Activated CD4-positive, alpha-beta T cell treated with anti-CD3 and anti-CD28 coated beads, Interleukin-10, Interleukin-2, amounts not matched to agents 100 ng/mL and 50 ng/mL, durations not matched to agents 16 hours and 8 hours (primary cell): ENCODE measurements at regions not wholly inside any gene's neighbourhood (a gene's known extent, or its start where the extent isn't known, plus 50 kb on each side); places are given as distances from the start of the nearest gene placed in this dataset.
A peak's percentile ranks its signal among the peaks of the same experiment; 100 is the strongest.
"Not testable (repeated sequence)": the region's sequence is repeated elsewhere in the genome, so short reads cannot be mapped to it uniquely, and the experiment has no call there.

Experiments
- DNase-seq: peaks from one replicate; pipeline ENCODE4 v3.0.0-alpha.2; 2020

GRCh38 chr2:107657049-107657448 lies 169.6 kb upstream of the RGPD4 start:
- DNase-seq, result no peak

DNA sequence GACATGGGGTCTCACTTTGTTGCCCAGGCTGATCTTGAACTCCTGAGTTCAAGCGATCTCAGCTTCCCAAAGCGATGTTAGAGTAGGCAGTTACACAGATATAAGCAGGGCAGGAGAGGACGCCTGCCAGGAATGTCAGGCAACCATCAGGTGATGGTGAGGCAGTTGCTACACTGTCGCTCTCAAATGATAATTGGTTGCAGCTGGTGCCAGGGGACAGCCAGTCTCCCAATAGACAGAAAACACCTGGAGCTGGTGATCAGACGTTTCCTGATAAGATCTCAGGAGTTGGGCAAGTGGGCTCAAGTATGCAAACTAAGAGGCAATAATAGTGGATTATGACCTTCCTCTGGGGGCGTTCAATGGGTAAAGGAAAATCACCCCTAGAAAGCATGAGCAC lies 163.1 kb upstream of the RGPD4 start:
- DNase-seq, result no peak

DNA sequence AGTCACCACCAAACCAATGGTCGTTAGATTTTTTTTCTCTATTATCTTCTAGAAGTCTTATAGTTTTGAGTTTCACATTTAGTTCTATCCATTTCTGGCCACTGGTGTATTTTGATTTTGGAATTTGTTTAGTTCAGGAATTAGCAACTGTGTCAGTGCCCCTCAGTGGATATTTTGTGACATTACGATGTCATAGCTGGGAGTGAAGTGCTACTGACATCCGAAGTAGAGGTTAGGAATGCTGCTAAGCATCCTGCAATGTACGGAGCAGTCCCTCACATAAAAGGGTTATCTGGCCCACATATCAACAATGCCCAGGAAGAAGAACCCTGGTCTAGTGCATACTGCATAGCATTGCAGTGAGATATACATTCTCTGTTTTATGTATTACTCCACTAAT lies 157.4 kb upstream of the RGPD4 start:
- DNase-seq, result no peak

- DNase-seq, result no peak
These were observed 144.8 kb upstream of the RGPD4 start for GRCh38 chr2:107681936-107682335.

DNA sequence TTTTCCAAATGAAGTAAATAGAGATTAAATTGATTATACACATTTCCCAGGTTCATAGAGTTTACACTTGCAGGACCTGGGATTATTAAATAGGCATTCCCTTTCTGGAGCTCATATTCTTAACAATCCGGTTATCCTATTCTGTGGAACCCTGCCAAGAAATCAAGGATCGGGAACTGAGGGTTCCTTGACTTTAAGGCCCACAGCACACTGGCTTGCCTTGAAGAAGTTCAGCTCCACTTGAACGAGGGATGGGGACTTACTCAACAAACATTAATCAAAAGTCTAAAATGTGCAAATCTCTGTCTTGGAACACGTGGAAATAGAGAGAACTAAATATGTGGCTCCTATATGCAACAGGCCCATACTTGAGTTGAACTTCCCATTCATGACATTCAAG lies 142.3 kb upstream of the RGPD4 start:
- DNase-seq, result no peak

- no peak for DNase-seq
These were observed 141.2 kb upstream of the RGPD4 start for GRCh38 chr2:107685421-107685986.

- DNase-seq, result no peak
These were observed 139.6 kb upstream of the RGPD4 start for GRCh38 chr2:107687073-107687472.

DNA sequence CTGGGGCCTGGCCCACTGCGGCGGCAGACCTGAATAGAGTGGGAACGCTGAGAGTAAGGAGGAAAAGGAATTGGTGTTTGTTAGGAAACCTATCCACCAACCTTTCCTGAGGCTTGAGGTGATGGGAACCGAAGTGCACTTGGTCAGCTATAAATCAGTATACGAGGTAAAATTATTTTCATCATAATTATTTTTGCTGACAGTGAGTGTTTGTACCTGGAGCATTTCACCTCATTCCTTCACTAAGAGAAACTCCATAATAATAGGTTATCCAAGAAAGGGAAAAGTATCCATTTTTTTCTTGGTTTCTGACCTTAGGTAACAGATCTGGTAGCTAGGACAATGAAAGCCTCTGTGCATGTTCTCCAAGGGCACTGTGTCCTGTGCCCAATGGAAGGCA lies 138.6 kb upstream of the RGPD4 start:
- DNase-seq, result no peak

DNA sequence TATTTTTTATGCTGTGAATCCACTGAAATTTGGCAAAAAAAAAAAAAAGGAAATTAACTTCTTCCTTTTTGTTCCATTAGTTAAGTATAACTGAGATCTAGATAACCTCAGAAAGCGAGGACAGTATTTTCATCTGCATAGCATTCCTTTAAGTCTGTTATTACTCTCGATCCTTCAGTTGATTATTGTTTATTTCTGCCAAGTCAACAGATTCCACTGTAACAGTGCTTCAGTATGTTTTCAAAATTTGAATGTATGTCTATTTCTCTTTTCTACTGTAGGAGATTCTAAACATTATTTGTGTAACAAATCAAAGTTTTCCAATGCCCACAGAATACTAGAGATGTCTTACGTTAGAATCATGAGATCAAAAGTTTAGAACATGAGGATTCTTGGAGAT lies 133.1 kb upstream of the RGPD4 start:
- no peak for DNase-seq

GRCh38 chr2:107694667-107695066 lies 132.0 kb upstream of the RGPD4 start:
- no peak for DNase-seq

DNA sequence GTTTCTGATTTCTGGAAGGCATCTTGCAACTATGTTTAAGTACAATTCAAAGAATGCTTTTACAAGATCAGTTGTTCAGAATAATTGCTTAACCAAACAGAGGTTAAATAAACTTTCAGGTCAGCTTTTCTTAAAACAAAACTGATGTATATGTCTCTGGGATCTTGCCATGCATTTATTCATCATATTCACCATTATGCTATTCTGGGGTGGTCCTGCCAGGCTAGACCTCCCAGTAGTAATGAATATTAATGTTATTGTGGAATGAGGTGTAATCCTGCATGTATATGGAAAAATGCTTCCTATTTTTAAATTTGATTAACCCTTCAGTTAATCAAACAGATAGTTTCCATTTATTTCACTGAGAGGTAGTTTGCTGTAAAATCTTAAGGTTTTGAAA lies 129.3 kb upstream of the RGPD4 start:
- DNase-seq, result no peak

DNA sequence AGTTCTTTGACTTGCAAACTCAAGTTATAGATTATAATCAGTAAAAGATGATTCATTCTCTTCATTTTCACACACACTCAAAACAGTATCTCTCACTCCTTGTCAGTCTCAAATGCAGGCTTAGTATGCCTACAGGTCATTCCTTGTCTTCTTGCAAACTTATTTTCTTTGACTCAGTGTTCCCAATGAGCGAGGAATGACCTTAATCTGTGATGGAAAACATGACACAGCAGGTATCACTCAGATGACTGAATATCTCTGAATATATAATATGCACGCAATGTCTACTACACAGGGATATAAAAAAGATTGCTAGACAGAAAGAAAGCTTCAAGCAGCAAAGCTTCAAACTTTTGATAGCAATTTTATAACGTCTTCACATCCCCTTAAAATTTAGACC lies 127.8 kb upstream of the RGPD4 start:
- DNase-seq, result no peak

- no peak for DNase-seq
These were observed 126.6 kb upstream of the RGPD4 start for GRCh38 chr2:107700073-107700472.

GRCh38 chr2:107711941-107712340 lies 114.8 kb upstream of the RGPD4 start:
- no peak for DNase-seq

GRCh38 chr2:107712857-107713256 lies 113.8 kb upstream of the RGPD4 start:
- peak; percentile 1 for DNase-seq

GRCh38 chr2:107717661-107718060 lies 109.0 kb upstream of the RGPD4 start:
- no peak for DNase-seq

DNA sequence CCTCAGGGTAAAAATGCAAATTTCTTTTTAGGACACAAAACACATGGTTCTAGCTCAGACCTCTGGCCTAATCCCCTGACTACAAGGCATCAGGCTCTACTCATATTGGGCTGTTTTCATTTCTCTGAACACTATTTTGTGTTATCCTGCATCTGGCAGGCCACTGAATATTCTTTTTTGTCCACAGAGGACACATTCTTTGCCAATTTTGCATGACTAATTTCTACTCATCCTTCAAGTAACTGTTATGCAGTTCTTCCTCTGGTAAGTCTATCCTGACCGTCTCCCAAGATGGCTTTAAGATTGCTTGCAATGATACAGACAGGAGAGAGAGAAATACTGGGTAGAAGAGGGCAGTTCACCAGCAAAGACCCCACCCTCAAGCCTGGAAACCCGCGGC lies 107.6 kb upstream of the RGPD4 start:
- no peak for DNase-seq

DNA sequence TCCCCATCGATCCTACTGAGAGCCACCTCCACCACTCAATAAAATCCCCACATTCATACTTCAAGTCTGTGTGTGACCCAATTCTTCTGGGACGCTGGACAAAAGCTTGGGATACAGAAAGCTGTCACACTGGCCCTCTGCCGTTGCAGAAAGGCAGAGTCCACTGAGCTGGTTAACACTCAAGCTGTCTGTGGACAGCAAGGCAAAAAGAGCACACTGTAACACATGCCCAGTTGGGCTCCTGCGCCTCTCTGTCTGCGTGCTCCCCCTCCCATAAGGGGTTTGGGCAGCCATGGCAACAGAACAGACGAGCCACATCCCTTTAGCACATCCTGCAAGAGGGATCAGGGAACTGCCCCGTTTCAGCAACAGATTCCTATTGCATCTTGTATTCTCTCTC lies 106.9 kb upstream of the RGPD4 start:
- no peak for DNase-seq

GRCh38 chr2:107721178-107721577 lies 105.5 kb upstream of the RGPD4 start:
- no peak for DNase-seq

DNA sequence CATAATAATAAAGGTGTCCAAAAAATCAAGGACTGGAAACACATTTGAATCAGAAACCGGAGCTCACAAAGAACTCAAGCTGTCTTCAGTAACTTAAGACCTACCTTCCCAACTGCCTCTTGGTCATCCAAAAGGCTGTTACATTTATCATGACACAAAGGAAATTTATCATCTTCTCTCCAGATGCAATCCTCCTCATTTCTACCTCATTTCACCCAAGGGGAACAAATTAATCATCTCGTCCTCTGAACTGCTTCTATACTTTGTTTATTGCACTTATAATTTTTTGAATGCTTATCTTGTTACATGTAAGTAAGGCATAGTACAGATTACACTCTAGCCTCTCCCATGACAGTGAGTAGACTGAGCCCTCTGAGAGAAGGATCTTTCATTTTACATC lies 105.1 kb upstream of the RGPD4 start:
- DNase-seq, result no peak

GRCh38 chr2:107725824-107726223 lies 100.9 kb upstream of the RGPD4 start:
- DNase-seq, result not testable (repeated sequence)

DNA sequence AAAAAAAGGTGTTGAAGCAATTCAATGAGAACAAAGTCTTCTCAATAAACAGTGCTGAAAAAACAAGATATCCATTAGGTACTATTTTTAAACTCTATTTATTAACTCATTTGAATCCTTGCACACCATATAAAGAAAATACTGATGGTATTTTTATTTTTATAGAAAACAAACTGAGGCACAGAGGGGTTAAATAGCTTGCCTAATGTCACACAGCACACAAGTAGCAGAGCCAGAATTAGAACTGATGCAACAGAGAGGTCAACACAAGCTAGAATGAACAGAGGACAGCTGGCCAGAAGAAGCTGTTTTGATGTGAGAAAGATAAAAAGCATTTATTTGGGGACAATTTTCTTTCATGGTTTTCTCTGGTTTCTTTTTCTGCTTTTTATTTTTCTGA lies 99.4 kb upstream of the RGPD4 start:
- DNase-seq, result no peak

DNA sequence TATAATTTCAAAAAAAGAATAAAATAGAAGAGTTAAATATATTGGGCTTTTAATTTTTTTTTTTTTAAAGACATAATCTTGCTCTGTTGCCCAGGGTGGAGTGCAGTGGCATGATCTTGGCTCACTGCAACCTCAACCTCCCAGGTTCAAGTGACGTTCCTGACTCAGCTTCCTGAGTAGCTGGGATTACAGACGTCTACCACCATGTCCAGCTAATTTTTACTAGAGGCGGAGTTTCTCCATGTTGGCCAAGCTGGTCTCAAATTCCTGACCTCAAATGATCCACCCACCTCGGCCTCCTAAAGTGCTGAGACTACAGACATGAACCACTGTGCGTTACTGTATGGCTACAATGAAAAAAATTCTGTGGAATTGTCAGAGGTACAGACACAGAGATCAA lies 98.1 kb upstream of the RGPD4 start:
- DNase-seq, result no peak

DNA sequence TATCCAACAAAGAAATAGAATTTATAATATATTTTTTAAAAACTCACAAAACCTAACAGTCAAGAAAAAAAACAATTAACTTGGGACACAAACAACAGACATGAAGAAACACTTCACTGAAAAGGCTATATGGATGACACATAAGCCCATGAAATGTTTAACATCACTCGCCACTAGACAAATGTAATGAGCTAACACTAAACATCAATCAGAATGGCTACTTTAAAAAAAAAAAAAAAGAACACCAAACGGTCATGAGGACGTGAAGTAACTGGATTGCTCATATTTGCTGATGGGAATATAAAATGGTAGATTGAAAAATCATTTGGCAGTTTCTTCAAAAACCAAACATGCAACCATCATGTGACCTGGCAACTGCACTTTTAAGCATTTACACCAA lies 97.3 kb upstream of the RGPD4 start:
- DNase-seq, result no peak

GRCh38 chr2:107730898-107731297 lies 95.8 kb upstream of the RGPD4 start:
- DNase-seq, result no peak

DNA sequence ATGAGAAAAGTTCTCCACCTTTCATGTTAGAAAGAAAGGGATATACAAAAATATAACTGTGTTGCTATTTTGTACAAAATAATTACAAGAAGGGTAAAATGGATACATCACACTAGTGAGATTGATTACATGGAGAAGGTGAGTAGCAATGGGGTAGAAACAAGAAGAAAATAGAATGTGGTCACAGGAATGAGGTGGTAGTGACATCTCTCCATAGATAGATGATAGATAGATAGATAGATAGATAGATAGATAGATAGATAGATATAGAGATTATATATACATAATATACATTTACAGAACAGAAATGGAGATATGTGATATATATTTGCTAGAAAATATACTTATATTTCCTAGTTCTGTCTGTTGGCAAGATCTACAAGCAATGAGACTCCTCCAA lies 95.3 kb upstream of the RGPD4 start:
- DNase-seq, result no peak
